ENCODE measurements at regions not wholly inside any gene's neighbourhood (a gene's known extent, or its start where the extent isn't known, plus 50 kb on each side); places are given as distances from the start of the nearest gene placed in this dataset.

DNA sequence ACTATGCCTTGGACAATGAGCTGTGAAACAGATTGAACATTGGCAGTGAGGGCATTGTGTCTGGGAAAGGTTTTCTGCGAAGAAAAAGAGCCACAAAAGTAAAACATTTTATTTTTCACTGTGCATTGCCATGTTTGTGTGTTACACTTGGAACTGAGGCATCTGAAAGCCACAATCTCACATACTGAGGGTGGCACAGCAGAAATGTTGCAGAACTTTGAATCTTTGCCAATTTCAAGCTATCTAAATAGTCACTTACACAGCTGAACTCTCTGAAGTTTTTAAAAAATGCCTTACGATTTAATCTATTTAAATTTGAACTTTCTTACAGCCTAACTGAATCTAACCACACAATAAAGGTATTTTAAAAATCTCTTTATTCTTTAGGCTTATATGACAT is 154.1 kb upstream of the GRM7 start:
- TF ChIP-seq, protein P1, sequence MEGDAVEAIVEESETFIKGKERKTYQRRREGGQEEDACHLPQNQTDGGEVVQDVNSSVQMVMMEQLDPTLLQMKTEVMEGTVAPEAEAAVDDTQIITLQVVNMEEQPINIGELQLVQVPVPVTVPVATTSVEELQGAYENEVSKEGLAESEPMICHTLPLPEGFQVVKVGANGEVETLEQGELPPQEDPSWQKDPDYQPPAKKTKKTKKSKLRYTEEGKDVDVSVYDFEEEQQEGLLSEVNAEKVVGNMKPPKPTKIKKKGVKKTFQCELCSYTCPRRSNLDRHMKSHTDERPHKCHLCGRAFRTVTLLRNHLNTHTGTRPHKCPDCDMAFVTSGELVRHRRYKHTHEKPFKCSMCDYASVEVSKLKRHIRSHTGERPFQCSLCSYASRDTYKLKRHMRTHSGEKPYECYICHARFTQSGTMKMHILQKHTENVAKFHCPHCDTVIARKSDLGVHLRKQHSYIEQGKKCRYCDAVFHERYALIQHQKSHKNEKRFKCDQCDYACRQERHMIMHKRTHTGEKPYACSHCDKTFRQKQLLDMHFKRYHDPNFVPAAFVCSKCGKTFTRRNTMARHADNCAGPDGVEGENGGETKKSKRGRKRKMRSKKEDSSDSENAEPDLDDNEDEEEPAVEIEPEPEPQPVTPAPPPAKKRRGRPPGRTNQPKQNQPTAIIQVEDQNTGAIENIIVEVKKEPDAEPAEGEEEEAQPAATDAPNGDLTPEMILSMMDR (IDR thresholded peaks at IDR 0.05; ENCODE audit: insufficient read depth, low read length) = no peak
- DNase-seq (ENCODE audit: low read depth) = no peak
- no peak overlapping the region for H3K4me3 ChIP-seq (ENCODE audit: low read depth, low read length)

DNA sequence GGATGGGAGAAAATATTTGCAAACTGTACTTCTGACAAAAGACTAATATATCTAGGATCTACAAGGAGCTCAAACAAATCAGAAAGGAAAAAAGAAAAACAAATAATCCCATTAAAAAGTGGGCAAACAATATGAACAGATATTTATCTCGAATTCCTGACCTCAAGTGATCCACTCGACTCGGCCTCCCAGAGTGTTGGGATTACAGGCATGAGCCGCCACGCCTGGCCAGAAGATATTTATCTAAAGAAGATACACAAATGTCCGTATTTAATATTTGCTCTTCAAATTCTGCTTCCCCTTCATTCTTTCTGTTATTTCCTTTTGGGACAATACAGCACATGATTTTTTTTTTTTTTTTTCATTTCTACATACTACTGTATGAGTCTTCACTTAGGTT is 151.7 kb upstream of the GRM7 start:
- TF ChIP-seq, protein P1 (IDR thresholded peaks at IDR 0.05; ENCODE audit: insufficient read depth, low read length) = no peak
- no peak for DNase-seq (ENCODE audit: low read depth)
- H3K4me3 ChIP-seq (ENCODE audit: low read depth, low read length) = no peak overlapping the region

DNA sequence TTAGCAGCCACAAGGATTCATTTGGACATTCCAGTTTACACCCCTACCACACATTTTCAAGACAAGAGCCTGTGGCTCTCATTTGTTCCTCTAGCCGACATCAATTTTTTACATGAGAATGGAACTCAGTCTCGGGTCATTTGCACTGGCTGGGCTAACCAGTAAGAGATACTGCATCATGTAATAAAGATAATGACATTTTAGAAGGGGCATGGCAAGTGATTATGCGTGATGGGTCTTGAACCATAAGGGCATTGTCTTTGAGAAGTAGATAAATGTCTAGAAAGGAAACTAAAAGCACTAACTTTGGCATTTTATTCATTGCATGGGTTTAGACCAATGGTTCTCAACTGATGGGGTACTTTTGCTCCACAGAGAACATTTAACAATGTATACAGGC is 146.0 kb upstream of the GRM7 start:
- H3K4me3 ChIP-seq (ENCODE audit: low read depth, low read length) = no peak overlapping the region
- TF ChIP-seq, protein P1 (IDR thresholded peaks at IDR 0.05; ENCODE audit: insufficient read depth, low read length) = no peak
- no peak for DNase-seq (ENCODE audit: low read depth)

GRCh38 chr3:6716420-6716819 is 144.5 kb upstream of the GRM7 start:
- TF ChIP-seq, protein P1 (IDR thresholded peaks at IDR 0.05; ENCODE audit: insufficient read depth, low read length) = no peak
- no peak for DNase-seq (ENCODE audit: low read depth)
- H3K4me3 ChIP-seq (ENCODE audit: low read depth, low read length) = no peak overlapping the region

- TF ChIP-seq, protein P1 (IDR thresholded peaks at IDR 0.05; ENCODE audit: insufficient read depth, low read length) = no peak
- no peak overlapping the region for H3K4me3 ChIP-seq (ENCODE audit: low read depth, low read length)
- no peak for DNase-seq (ENCODE audit: low read depth)
Measured at GRCh38 chr3:6717026-6717943, 143.6 kb upstream of the GRM7 start.

- H3K4me3 ChIP-seq (ENCODE audit: low read depth, low read length) = no peak overlapping the region
- TF ChIP-seq, protein P1 (IDR thresholded peaks at IDR 0.05; ENCODE audit: insufficient read depth, low read length) = no peak
- no peak for DNase-seq (ENCODE audit: low read depth)
Measured at GRCh38 chr3:6719999-6720398, 140.9 kb upstream of the GRM7 start.
